ENCODE measurements at regions not wholly inside any gene's neighbourhood (a gene's known extent, or its start where the extent isn't known, plus 50 kb on each side); places are given as distances from the start of the nearest gene placed in this dataset.

GRCh38 chr12:97109441-97109840 lies 202.4 kb downstream of the NEDD1 start:
- TF ChIP-seq POLR2AphosphoS5 (IDR thresholded peaks at IDR 0.05; ENCODE audit: low read depth, low read length) = no peak
- TF ChIP-seq NBN (conservative IDR thresholded peaks at IDR 0.05) = no peak
- TF ChIP-seq TCF7L2 (IDR thresholded peaks at IDR 0.05; ENCODE audit: low read depth, low read length) = no peak
- no peak for TF ChIP-seq SNAPC2 (CRISPR knock-in tag; IDR thresholded peaks at IDR 0.05)
- TF ChIP-seq ARHGAP35 (CRISPR knock-in tag; IDR thresholded peaks at IDR 0.05; ENCODE audit: borderline replicate concordance) = no peak
- TF ChIP-seq FOXP4 (CRISPR knock-in tag; IDR thresholded peaks at IDR 0.05) = no peak
- no peak for TF ChIP-seq ZNF775 (CRISPR knock-in tag; IDR thresholded peaks at IDR 0.05; ENCODE audit: borderline replicate concordance)
- TF ChIP-seq RBM22 (optimal IDR thresholded peaks at IDR 0.05; ENCODE audit: low read length) = no peak
